K562 (cell line): ENCODE measurements at regions not wholly inside any gene's neighbourhood (a gene's known extent, or its start where the extent isn't known, plus 50 kb on each side); places are given as distances from the start of the nearest gene placed in this dataset.

ENCODE experiments used
- CEBPB ChIP-seq: fragments of 450-650 bp; IDR thresholded peaks from 2 replicates; pipeline ENCODE4 v1.6.1; 2016; ENCODE audit warnings: missing genetic modification characterization, missing compliant biosample characterization
- HDAC6 ChIP-seq: IDR thresholded peaks from 2 replicates; pipeline ENCODE4 v1.6.1; 2012; ENCODE audit warnings: low read depth, mild to moderate bottlenecking, control low read depth, inconsistent platforms, low read length, moderate library complexity
- JUND ChIP-seq, 2 experiments: IDR thresholded peaks; 2 replicates in 1 of 2; 3 replicates in 1 of 2; pipeline ENCODE4 v1.6.1; 2011; ENCODE audit warnings: borderline replicate concordance in 2 of 2, low read depth in 2 of 2, low read length in 2 of 2, improper control_type of control experiment in 1 of 2, missing biosample characterization in 1 of 2, missing genetic modification characterization in 1 of 2, missing genetic modification reagents in 1 of 2
- MTF1 ChIP-seq: fragments of 250-450 bp; sonication (Bioruptor Pico); IDR thresholded peaks from 2 replicates; pipeline ENCODE4 v1.9.0; 2021; ENCODE audit warnings: moderate library complexity, mild to moderate bottlenecking, inconsistent platforms, borderline replicate concordance
- POLR3G ChIP-seq: IDR thresholded peaks from 2 replicates; pipeline ENCODE4 v1.6.1; 2011; ENCODE audit not compliant: insufficient read length, insufficient replicate concordance; ENCODE audit errors: extremely low read depth
- RBM17 ChIP-seq: fragments of 200-400 bp; formaldehyde crosslinking; IDR thresholded peaks from 2 replicates; pipeline ENCODE4 v1.6.1; 2017; ENCODE audit warnings: low read depth, mild to moderate bottlenecking, low read length, borderline replicate concordance
- RBM22 ChIP-seq: fragments of 200-400 bp; formaldehyde crosslinking; IDR thresholded peaks from 2 replicates; pipeline ENCODE4 v1.6.1; 2018; ENCODE audit warnings: low read length, low read depth; ENCODE audit not compliant: poor library complexity, severe bottlenecking
- RCOR1 ChIP-seq, 2 experiments: IDR thresholded peaks; 2 replicates each; pipeline ENCODE4 v1.6.1; 2012; ENCODE audit warnings: low read depth in 2 of 2, low read length in 2 of 2, borderline replicate concordance in 1 of 2, improper control_type of control experiment in 1 of 2
- REST ChIP-seq, 2 experiments: fragments of 450-650 bp; formaldehyde crosslinking in 1 of 2; IDR thresholded peaks; 2 replicates each; pipeline versions ENCODE4 v1.4.0 to v1.6.1; 2014 to 2020; ENCODE audit warnings: mild to moderate bottlenecking in 2 of 2, borderline replicate concordance in 1 of 2, low read depth in 1 of 2
- SMARCE1 ChIP-seq: fragments of 450-650 bp; IDR thresholded peaks from 2 replicates; pipeline ENCODE4 v1.7.1; 2016; ENCODE audit warnings: mild to moderate bottlenecking
- SRSF1 ChIP-seq: fragments of 200-400 bp; formaldehyde crosslinking; IDR thresholded peaks from 2 replicates; pipeline ENCODE4 v1.6.1; 2017; ENCODE audit warnings: mild to moderate bottlenecking, low read depth, low read length, moderate library complexity
- TEAD4 ChIP-seq, 2 experiments: sonication (generic) in 1 of 2; formaldehyde crosslinking in 1 of 2; IDR thresholded peaks; 2 replicates each; pipeline versions ENCODE4 v1.6.1 to v1.8.0; 2012 to 2022; ENCODE audit warnings: borderline replicate concordance in 1 of 2, inconsistent platforms in 1 of 2, low read length in 1 of 2, mild to moderate bottlenecking in 1 of 2, missing genetic modification reagents in 1 of 2
- ZNF274 ChIP-seq: IDR thresholded peaks from 2 replicates; pipeline ENCODE4 v1.6.1; 2011; ENCODE audit warnings: low read depth, mild to moderate bottlenecking, low read length, moderate library complexity, borderline replicate concordance

- TF ChIP-seq HDAC6 (no peak), RBM22 (no peak), RBM17 (no peak), MTF1 (CRISPR knock-in tag) (no peak), TEAD4 (IDR thresholded peaks at IDR 0.05; ENCODE audit: low read length) (no peak), TEAD4 (CRISPR knock-in tag; IDR thresholded peaks at IDR 0.05; ENCODE audit: borderline replicate concordance) (no peak), SMARCE1 (no peak), JUND (IDR thresholded peaks at IDR 0.05; ENCODE audit: borderline replicate concordance, low read depth, low read length) (no peak), JUND (tag; IDR thresholded peaks at IDR 0.05; ENCODE audit: borderline replicate concordance, low read depth, low read length) (no peak), SRSF1 (no peak), POLR3G (no peak), RCOR1 (IDR thresholded peaks at IDR 0.05; ENCODE audit: borderline replicate concordance in 1 of 2, low read depth in 2 of 2, low read length in 2 of 2) (no peak), CEBPB (tag) (no peak), REST (IDR thresholded peaks at IDR 0.05; ENCODE audit: borderline replicate concordance) (no peak), REST (CRISPR knock-in tag; IDR thresholded peaks at IDR 0.05; ENCODE audit: low read depth) (no peak), ZNF274 (no peak)
Measured at GRCh38 chr2:156753766-156754165, 317.6 kb downstream of the GPD2 start.
